ENCODE measurements at regions not wholly inside any gene's neighbourhood (a gene's known extent, or its start where the extent isn't known, plus 50 kb on each side); places are given as distances from the start of the nearest gene placed in this dataset.

DNA sequence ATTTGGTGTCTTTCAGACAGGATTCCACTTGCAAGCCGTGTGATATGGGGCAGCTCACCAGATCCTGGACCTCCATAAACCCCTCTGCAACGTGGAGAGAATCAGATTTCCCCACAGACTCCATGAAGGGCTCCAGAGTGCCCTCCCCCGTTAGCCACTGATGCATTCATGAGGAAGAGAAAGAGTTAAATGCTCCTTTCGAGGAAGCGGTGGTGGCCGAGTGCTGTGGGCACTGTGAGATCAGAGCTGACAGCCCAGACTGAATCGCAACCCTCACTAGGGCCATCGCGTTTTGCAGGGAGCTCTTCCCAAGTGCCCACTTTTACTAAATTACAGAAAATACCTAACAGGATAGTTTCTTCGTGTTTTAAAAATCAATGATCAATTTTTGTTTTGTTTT lies 226.3 kb upstream of the ZNF32 start:
- DNase-seq (ENCODE audit: low read depth): no peak

DNA sequence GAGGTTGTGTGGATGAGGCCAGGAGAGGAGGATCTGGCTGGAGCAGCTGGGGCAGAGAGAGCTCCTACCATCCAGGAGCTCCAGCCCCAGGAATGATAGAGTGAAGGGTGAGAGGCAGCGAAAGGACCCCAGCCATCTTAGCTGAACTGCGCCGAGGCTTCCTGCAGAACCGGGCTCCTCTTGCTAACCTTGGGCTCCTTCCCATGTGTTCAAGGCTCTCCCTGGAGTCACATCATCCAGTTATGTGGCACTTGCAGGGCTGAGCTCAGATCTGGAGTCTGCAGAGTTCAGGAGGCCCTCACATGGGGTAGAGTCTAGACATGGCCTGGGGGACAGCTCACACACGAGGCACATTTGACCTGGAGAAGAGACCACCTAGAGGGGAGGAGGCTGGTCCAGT lies 225.0 kb upstream of the ZNF32 start:
- no peak for DNase-seq (ENCODE audit: low read depth)

DNA sequence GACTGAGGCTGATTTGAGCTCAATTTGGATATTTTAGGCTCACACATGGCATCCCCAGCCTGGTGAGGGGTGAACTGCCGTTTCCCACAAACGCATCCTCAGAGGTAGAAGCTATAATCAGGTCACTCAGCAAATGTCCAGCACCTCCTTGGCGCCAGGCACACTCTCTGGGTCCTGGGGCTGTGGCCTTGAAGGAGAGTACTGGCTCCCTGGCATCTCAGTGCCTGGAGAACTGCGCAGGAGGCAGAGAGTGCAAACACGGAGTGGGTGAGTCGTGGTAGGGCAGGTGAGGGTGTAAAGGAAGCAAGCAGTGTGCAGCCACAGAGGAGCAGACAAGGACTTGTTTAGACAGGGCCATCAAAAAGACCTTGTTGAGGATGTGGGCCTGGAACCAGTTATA lies 224.0 kb upstream of the ZNF32 start:
- no peak for DNase-seq (ENCODE audit: low read depth)

DNA sequence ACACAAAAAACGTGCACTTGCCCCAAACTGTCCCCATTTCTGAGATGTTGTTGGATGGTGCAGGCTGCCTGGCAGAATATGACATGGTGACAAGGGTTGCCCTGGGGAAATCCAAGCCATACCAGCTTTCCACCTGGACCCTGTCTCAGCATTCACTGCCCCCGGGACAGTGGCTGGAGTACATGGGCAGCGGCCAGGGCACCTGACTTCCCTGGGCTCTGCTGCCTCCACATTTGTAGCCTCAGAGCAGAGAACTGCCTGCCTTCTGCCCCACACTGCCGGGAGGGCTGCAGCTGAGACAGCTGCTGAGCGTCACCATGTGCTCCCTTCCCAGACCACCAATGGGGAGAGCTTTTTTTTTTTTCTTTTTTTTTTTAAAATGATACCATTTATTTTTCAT lies 222.9 kb upstream of the ZNF32 start:
- DNase-seq (ENCODE audit: low read depth): no peak

DNA sequence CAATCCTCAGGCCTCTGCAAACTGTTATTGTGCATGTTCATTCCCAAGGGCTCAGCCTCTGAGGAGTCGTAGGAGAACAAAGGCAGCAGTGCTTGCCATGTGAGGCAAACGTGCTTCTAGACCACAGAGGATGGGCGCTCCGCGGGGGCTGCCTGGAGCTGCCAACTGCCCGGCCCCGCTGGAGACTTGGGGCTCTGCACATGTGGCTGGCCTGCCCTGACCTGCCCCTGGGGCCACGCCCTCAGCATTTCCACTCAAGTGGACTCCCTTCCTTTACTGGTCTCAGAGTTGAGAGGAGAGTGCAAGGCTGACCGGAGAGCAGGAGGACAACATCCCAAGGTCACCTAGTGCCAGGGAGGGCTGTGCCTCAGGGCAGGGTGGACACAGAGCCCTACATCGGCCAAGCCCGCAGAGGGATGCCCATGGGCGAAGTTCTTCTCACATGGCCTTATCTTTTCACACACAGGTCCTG lies 222.3 kb upstream of the ZNF32 start:
- DNase-seq (ENCODE audit: low read depth): no peak

DNA sequence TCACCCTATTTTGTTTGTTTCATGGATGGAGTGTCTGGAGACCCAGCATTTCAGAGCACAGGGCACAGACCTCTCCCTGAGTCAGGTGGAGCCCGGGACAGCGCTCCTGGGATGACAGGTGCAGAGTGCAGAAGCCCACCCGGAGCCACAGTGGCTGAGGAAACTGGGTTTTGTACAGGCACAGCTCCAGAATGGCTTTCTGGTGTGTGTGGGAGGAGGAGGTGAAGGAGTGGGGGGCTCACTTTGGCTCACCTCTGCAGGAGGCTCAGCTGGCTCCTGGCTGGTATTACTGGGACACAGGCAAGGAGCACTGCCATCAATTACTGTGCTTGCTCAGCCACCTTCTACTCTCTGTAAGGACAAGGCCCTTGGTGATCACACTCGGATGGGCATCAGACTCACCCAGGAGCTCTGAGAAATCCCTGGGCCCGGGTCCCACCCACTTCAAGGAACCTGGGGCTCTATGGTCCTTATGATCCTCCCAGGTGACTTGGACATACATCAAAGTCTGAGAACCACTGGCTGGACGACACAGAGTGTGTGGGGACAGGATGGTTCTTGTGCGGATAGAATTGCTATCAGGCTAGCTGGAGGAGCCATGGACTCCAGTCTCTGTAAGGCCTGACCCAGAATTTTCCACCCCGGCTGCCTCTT lies 221.1 kb upstream of the ZNF32 start:
- no peak for DNase-seq (ENCODE audit: low read depth)

DNA sequence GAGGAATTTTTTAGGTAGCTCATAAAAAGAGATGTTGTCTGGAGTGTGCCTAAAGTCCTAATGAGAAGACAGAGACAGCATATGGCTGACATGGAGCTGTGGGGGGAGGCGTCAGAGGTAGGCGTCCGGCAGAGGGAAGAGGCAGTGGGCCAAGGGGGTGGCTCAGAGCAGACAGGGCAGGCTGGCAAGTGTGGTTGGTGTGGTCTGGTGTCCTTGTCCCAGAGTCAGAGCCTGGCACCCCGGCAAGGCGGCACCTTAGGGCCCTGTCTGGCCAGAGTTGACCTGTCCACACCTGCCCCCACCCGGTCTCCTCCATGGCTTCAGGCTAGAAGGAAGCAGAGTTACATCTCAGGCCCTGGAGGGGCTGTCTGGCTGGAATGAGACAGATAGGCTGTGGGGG lies 220.3 kb upstream of the ZNF32 start:
- DNase-seq (ENCODE audit: low read depth): peak; percentile 44

DNA sequence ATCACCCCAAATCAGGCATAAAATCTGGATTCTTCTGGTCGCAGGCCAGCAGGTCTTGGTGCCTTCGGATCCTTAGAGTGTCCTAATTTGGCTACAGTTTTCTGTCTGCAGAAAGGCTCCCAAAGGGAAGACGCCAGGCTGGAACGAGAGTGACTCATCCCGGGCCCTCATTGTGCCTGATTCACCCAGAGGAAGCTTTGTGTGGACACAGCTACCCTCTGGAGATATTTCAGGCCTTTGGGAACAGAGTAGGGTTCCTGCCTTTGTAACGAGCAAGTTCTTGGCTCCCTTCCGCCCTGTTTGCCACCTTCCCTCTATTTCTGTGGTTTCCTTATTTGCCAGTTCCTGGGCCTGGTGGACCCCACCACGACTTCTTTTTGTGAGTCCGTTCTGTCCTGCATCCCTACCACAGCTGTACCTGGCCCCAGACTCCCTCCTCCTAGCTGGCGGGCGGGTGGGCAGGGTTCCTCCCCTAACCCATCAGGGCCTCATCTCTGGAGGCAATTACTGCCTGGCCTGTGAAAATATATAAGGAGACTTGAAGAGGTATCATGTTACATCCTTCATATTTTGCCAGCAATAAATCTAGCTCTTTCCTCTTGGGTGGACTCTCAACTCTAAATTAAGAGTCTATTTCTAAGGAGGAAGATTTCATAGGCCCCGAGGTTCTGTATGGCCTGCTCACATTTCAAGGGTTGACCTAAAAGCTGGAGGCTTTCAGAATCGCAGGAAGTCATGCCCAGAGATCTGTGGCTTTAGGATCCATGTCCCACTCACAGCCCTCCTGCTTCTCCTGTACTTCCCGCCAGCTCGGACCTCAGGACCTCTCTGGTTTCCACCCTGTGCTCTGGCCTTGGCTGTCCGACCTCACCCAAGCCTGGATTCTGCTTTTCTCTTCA lies 219.2 kb upstream of the ZNF32 start:
- peak; percentile 98 for DNase-seq (ENCODE audit: low read depth)

DNA sequence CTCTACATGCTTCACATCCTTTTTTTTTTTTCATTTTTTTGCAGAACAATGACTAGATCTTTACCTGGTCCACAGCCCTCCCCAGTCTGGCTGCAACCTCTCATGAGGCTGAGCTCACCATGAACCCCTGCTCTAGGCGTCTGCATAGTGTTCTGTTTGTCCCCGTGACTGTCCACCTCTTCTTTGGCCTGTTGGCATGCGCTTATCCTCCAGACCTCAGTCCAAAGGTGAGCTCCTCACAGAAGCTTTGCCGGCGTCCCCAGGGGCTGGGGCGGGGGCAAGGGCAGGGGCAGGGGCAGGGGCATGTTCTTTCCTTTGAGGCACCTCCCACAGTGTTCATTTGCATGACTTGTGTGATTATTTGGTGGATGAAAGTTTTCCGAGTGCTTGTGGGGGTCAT lies 218.4 kb upstream of the ZNF32 start:
- no peak for DNase-seq (ENCODE audit: low read depth)

DNA sequence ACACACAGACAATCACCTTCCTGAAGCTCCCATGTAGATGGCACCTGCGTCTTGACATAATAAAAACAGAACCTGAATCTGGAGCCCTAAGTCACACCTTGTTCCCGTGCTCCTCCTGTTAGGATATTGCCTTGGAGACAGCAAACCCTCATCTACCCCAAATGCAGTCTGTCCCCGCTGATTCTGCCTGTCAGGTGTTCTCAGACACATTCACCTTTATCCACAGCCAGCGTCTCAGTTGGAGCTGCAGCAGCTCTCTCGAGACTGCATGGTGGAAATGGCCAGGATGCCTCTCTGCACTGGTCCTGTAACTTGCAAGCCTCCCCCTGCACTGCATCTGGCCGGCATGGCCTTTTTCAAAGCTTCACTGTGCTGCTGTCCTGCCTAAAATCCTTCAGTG lies 218.0 kb upstream of the ZNF32 start:
- DNase-seq (ENCODE audit: low read depth): no peak

DNA sequence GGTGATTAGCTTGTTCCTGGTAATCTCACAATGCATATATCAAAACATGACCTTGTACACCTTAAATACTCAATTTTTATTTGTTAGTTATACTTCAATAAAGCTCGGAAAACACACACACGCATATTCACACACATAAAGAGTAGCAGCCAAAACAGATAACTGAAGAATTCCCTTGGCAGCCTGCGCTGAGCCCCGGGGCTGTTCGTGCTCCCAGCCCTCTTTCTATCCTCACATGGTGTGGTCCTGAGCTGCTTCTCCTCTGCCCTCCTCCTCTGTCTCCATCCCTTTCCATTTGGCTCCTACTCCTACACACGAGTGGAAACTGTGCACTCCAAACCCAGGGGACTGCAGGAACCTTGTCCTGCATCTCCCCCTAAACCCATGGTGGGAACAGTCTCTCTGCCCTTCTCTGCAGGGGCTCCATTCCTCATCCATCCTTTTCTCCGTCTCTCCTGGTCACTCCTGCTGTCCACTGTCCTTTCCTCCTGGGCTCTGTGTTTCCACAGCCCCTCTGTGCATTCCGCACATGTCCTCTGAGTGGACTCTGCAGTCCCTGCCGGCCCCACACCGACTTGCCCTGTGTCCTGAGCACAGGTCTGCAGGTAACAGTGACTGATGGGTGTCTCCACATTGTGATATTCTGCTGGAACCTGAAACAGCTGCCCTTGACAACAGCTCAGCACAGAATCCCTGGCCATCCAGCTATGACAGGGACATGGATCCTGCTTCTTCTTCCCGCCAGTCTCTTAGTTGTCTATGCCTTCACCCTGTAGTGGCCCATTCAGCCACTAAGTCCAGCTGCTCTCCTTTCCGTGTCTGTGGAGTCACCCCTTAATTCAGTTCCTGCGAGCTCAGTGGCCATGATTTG lies 216.8 kb upstream of the ZNF32 start:
- no peak for DNase-seq (ENCODE audit: low read depth)

DNA sequence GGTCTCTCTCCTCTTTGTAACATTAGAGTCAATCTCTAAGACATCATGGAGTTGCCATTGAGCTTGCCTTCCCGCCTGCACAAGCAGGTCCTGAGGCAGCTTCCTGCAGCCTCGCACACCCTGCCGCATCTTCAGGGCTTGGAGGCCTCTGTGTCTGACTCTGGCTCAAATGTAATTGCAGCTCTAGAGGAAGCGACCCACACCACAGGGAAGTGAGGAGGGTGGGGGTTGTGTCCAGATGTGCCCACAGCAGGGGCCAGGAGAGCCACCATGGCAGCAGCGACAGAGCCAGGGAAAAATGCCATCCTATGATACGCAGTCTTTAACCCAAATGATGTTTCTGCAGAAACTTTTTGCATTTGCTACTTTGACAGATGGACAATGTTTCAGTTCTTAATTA lies 216.0 kb upstream of the ZNF32 start:
- DNase-seq (ENCODE audit: low read depth): no peak

DNA sequence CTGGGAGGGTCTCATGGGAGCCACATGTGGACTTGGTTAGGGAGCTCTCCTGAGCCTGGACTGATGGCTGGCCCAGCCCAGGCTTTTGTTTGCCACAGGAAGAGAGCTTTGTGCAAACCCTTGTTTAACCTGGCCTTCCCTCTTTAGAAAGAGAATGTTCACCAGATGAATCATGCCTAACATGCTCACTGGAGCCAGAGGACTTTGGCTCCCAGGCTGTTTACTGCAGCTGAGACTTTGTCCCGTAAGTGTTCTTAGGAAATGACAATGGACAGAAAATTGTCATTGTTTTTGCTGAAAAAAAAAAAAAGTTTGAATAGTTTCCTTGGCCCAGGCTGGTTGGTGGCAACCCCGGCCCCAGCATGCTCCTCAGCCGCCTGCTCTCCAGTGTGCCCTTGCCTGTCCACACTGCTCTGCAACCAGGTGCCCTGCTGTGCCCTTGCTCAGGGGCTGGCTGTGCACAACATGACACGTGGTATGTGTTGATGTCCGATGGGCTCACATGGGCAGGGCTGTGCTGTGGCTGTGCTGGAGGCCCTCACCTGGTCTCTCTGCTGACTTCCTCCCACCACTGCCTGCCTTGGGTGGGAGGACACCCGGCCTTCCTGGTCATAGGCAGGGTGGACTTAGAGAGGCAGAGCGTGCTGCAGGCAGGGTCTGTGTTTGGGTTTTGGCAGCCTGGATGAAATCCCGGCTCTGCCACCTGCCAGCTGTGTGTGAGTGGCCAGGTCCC lies 215.3 kb upstream of the ZNF32 start:
- DNase-seq (ENCODE audit: low read depth): peak; percentile 94

DNA sequence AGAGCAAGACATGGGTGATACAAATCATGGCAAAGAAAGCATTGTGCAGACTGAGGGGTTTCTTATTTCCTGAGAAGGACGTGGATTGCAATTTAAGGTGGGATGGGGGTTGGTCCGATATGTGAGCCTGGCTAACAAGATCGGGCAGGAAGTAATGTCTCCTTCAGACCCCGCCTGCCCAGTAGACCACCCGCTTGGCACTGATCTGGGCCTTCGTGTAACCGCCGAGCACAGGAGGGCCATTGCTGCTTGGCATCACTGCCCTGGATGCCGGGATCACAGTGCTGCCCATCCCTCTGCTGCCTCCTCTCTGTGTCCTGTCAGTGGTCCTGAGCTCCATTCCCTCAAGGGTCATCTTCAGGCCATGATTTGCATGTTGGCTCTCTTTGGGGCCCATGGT lies 214.6 kb upstream of the ZNF32 start:
- DNase-seq (ENCODE audit: low read depth): no peak

DNA sequence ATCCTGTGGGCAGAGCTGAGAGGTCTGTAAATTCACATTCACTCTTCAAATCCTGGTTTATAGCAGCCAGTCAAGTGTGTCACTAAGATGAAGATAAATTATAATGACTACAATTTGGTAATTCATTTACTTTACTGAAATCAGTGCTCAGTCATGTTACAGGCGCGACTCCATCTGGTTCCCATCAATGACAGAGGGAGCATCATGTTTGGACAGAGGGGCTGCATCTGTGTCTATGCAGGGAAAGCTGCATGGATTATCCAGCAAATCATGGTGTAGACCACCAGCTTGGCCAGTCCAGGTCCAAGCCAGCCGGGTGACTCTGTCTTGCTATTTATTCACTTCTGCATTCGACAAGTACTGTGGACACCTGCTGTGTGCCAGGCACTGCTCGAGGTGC lies 214.1 kb upstream of the ZNF32 start:
- no peak for DNase-seq (ENCODE audit: low read depth)

DNA sequence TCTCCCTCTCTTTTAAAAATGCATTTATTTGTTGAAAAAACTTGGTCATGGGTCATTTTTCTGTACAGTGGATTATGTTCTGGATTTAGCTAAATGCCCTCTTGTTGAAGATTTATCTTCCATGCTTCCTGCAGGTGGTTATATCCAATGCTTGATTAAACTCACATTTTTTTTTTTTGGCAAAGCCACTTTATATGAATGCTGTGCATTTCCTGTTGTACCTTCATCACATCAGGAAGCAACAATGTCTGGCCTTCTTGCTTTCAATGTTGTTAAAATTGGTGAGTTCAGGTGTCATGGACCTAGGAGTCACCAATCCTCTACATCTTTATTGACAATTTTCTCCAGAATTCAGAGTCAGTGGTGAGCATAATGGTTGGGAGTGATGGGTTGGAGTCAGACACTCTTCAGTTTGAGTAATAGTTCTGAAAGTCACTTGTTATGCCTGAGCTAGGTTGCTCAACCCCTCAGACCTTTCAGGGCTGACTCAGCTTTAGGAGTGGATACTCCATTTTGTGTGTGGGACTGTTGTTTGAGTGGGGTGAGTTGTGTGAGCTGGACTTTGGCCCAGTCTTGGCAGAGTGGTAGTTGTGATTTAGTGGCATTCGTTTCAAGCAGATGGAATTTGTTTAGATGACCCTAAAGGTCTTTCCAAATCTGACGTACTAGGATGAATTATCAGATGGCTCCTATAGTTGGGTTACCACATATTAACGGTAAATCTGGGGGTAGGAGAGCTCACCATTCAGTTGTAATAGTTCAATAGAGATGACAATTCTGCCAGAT lies 213.5 kb upstream of the ZNF32 start:
- peak; percentile 97 for DNase-seq (ENCODE audit: low read depth)

DNA sequence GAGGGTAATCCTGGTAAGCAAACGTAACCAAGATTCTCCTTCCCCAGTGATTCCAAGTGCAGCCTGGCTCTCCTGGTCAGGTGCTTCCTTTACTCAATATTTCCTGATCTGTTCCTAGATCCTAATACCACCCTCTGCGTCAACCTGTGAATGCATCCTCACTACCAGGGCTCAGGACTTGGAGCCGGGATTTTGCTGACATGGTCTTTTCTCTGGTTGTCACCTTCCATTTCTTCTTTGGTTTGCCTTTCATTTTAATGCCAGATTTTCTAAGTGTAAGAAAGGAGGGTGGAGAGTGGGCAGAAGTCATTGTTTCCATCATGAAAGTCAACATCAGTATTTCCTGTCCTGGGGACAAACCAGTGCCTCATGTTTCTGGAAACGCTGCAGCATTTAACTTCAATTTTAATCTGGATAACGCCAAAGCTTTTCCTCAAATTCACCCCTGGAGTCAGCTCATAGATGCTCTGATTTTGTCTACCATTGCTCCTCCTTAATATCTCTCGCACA lies 210.4 kb upstream of the ZNF32 start:
- DNase-seq (ENCODE audit: low read depth): no peak

DNA sequence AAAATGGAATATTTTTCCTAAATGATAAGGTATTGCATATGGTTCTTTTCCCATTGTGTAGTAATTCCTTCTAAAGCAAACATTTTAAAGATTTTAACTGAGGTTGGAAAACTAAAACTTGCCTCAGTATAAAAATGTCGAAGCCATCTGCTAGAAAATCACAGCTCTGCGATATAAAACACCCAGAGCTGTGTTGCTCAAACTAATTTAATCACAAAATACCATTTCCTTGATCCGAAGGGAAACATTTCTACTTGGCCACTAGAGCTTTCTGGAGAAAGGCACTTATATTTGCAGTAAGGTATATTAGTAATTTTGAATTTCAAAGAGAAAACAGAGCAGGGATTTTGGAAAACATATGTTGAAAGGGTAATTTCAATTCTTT lies 209.2 kb upstream of the ZNF32 start:
- DNase-seq (ENCODE audit: low read depth): no peak

DNA sequence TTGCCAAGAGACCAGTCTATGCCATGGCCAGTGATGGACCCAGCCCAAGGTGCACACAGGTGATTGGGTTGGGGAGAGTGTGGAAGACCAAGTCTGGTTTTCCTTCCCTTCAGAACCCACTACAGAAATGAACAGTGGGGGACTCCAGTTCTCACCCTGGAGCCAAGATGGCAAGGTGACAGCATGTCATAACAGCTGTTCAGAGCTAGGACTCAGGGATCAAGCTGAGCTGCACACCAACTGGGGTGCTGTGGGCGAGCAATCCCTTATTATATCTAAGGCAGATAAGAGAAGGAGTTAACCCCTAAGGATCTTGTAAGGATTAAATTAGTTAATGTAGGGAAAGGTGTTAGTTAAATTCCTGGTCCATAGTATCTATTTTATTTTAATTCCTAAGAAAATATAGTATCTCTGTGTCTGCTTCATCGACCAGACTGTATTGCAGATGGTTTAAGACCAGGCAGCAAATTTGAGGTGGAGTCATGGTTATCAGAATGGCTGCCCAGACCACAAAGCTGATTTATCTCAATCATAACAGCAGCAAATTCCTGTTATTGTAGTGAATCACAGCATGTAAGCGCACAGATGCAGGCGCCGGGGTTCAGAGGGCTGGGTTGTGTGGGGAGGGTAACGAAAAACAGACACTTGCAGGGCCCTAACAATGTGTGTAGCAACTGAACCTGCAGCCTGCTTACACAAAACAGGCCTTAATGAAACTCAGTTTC lies 208.7 kb upstream of the ZNF32 start:
- DNase-seq (ENCODE audit: low read depth): peak; percentile 91

DNA sequence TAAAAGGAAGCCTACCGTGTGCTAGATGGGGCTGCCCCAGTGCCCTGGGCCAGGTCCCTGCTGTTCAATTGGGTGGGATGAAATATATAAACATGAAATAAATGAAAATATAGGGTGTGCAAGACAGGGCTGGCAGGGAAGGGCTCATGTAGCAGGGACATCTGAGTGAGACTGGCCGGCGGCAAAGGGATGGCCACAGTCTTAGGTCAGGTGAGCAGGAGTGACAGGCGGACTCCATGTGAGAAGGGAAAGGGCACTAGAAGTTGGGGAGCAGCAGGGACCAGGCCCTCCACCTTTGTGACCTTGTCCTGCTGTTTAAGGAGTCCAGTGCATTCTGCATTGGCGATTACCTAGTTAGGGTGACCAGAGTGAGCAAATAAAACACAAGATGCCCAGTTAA lies 207.6 kb upstream of the ZNF32 start:
- DNase-seq (ENCODE audit: low read depth): no peak

Data from M059J (cell line).